H9 (cell line): ENCODE measurements at regions not wholly inside any gene's neighbourhood (a gene's known extent, or its start where the extent isn't known, plus 50 kb on each side); places are given as distances from the start of the nearest gene placed in this dataset.

Experiments
- DNase-seq: peaks from one replicate; pipeline ENCODE4 v3.0.0-alpha.2; 2017
- H2AFZ ChIP-seq: one replicate; pipeline ENCODE4 v1.6.1; 2013; ENCODE audit warnings: mild to moderate bottlenecking, low read length, control low read depth, moderate library complexity
- H2AK5ac ChIP-seq: 2 replicates; pipeline ENCODE4 v1.6.1; 2013; ENCODE audit warnings: low read length, control low read depth, mixed read lengths; ENCODE audit not compliant: insufficient read length
- H2BK120ac ChIP-seq: one replicate; pipeline ENCODE4 v1.6.1; 2013; ENCODE audit warnings: low read depth, mild to moderate bottlenecking, low read length, control low read depth, inconsistent platforms; ENCODE audit not compliant: poor library complexity, severe bottlenecking
- H2BK12ac ChIP-seq: 2 replicates; pipeline ENCODE4 v1.6.1; 2013; ENCODE audit warnings: low read length, control low read depth, mixed read lengths, low read depth; ENCODE audit not compliant: insufficient read length
- H2BK15ac ChIP-seq: 2 replicates; pipeline ENCODE4 v1.6.1; 2013; ENCODE audit warnings: low read depth, low read length, control low read depth
- H2BK20ac ChIP-seq: one replicate; pipeline ENCODE4 v1.6.1; 2013; ENCODE audit warnings: low read depth, mild to moderate bottlenecking, low read length, control low read depth, inconsistent platforms; ENCODE audit not compliant: poor library complexity, severe bottlenecking
- H2BK5ac ChIP-seq: 2 replicates; pipeline ENCODE4 v1.6.1; 2013; ENCODE audit warnings: low read length, control low read depth, mixed read lengths; ENCODE audit not compliant: insufficient read length
- H3K14ac ChIP-seq: 2 replicates; pipeline ENCODE4 v1.6.1; 2013; ENCODE audit warnings: low read length, control low read depth; ENCODE audit not compliant: insufficient read depth
- H3K18ac ChIP-seq: 2 replicates; pipeline ENCODE4 v1.6.1; 2013; ENCODE audit warnings: low read depth, mild to moderate bottlenecking, mixed read lengths, low read length, control low read depth; ENCODE audit not compliant: insufficient read length
- H3K23ac ChIP-seq: 2 replicates; pipeline ENCODE4 v1.6.1; 2013; ENCODE audit warnings: low read length, control low read depth, mixed read lengths, low read depth; ENCODE audit not compliant: insufficient read length
- H3K23me2 ChIP-seq: 2 replicates; pipeline ENCODE4 v1.6.1; 2013; ENCODE audit warnings: low read depth, mild to moderate bottlenecking, mixed read lengths, low read length, control low read depth; ENCODE audit not compliant: insufficient read length, poor library complexity, severe bottlenecking
- H3K27ac ChIP-seq: 2 replicates; pipeline ENCODE4 v1.5.1; 2013; ENCODE audit warnings: low read length, control low read depth, mixed read lengths, low read depth; ENCODE audit not compliant: insufficient read length
- H3K27me3 ChIP-seq: 2 replicates; pipeline ENCODE4 v1.6.1; 2013; ENCODE audit warnings: low read length, control low read depth, inconsistent platforms; ENCODE audit not compliant: insufficient read depth
- H3K4ac ChIP-seq: 2 replicates; pipeline ENCODE4 v1.6.1; 2013; ENCODE audit warnings: low read depth, mild to moderate bottlenecking, control low read depth, inconsistent platforms, low read length, moderate library complexity
- H3K4me1 ChIP-seq: 2 replicates; pipeline ENCODE4 v1.6.1; 2013; ENCODE audit warnings: low read length, control low read depth, inconsistent platforms; ENCODE audit not compliant: insufficient read depth
- H3K4me2 ChIP-seq: 2 replicates; pipeline ENCODE4 v1.6.1; 2013; ENCODE audit warnings: low read length, control low read depth, mixed read lengths; ENCODE audit not compliant: insufficient read length, insufficient read depth
- H3K56ac ChIP-seq: 2 replicates; pipeline ENCODE4 v1.6.1; 2013; ENCODE audit warnings: low read depth, mild to moderate bottlenecking, mixed read lengths, low read length, control low read depth; ENCODE audit not compliant: insufficient read length
- H3K79me1 ChIP-seq: 2 replicates; pipeline ENCODE4 v1.6.1; 2013; ENCODE audit warnings: low read depth, mild to moderate bottlenecking, moderate library complexity, low read length, control low read depth, inconsistent platforms; ENCODE audit not compliant: insufficient read depth, poor library complexity, severe bottlenecking
- H3K79me2 ChIP-seq: 2 replicates; pipeline ENCODE4 v1.6.1; 2013; ENCODE audit warnings: low read length, control low read depth, inconsistent platforms; ENCODE audit not compliant: insufficient read depth
- H3K9ac ChIP-seq: 2 replicates; pipeline ENCODE4 v1.6.1; 2013; ENCODE audit warnings: low read length, control low read depth, mixed read lengths; ENCODE audit not compliant: insufficient read length; ENCODE audit errors: extremely low read depth
- H3K9me3 ChIP-seq: one replicate; pipeline ENCODE4 v1.6.1; 2013; ENCODE audit warnings: low read depth, low read length, inconsistent platforms; ENCODE audit not compliant: control insufficient read depth
- H3T11ph ChIP-seq: one replicate; pipeline ENCODE4 v1.6.1; 2013; ENCODE audit warnings: mild to moderate bottlenecking, low read length, control low read depth, inconsistent platforms
- H4K20me1 ChIP-seq: one replicate; pipeline ENCODE4 v1.6.1; 2013; ENCODE audit not compliant: control insufficient read depth, insufficient read length, insufficient read depth
- H4K5ac ChIP-seq: 2 replicates; pipeline ENCODE4 v1.6.1; 2013; ENCODE audit warnings: low read depth, mild to moderate bottlenecking, mixed read lengths, low read length, control low read depth; ENCODE audit not compliant: insufficient read length
- H4K8ac ChIP-seq: replicated peaks from 2 replicates; pipeline ENCODE4 v1.6.1; 2013; ENCODE audit warnings: low read length, control low read depth, mixed read lengths, low read depth; ENCODE audit not compliant: insufficient read length
- H4K91ac ChIP-seq: 2 replicates; pipeline ENCODE4 v1.6.1; 2013; ENCODE audit warnings: low read depth, mild to moderate bottlenecking, moderate library complexity, mixed read lengths, low read length, control low read depth; ENCODE audit not compliant: insufficient read length
- H3K27ac Mint-ChIP-seq, 3 experiments: 2 replicates in 2 of 3; 3 replicates in 1 of 3; pipeline ENCODE4 v1.8.0; 2020 to 2021; ENCODE audit warnings: mixed read lengths in 3 of 3, mild to moderate bottlenecking in 1 of 3, moderate library complexity in 1 of 3
- H3K27me3 Mint-ChIP-seq: 2 replicates; pipeline ENCODE4 v1.8.0; 2021; ENCODE audit warnings: low read depth, mild to moderate bottlenecking, moderate library complexity, mixed read lengths
- H3K36me3 Mint-ChIP-seq, 3 experiments: 2 replicates in 2 of 3; 3 replicates in 1 of 3; pipeline ENCODE4 v1.8.0; 2020 to 2021; ENCODE audit warnings: low read depth in 3 of 3, mixed read lengths in 3 of 3; ENCODE audit not compliant: insufficient read depth in 1 of 3
- H3K4me1 Mint-ChIP-seq, 2 experiments: 2 replicates each; pipeline ENCODE4 v1.8.0; 2020; ENCODE audit warnings: mixed read lengths in 2 of 2
- H3K4me3 Mint-ChIP-seq, 2 experiments: 2 replicates in 1 of 2; 3 replicates in 1 of 2; pipeline ENCODE4 v1.8.0; 2020 to 2021; ENCODE audit warnings: mild to moderate bottlenecking in 2 of 2, mixed read lengths in 2 of 2, moderate library complexity in 1 of 2
- H3K9me3 Mint-ChIP-seq, 2 experiments: 2 replicates in 1 of 2; 3 replicates in 1 of 2; pipeline ENCODE4 v1.8.0; 2020; ENCODE audit warnings: mild to moderate bottlenecking in 2 of 2, mixed read lengths in 2 of 2, moderate library complexity in 1 of 2
- WGBS: extraction: QIAGEN DNeasy Blood & Tissue Kit; methylation state at CpG from one replicate; pipeline ENCODE4 v1.1.7; 2013; ENCODE audit warnings: missing lambda C conversion rate, low lambda C conversion rate, mixed read lengths; ENCODE audit not compliant: insufficient read length; ENCODE audit errors: extremely low coverage; 5-methylcytosine and 5-hydroxymethylcytosine counted together
- TF ChIP-seq, protein P1 (sequence below): fragments of 200-600 bp; sonication (generic); conservative IDR thresholded peaks from 3 replicates; pipeline ENCODE4 v1.8.0; 2021; ENCODE audit warnings: antibody characterized with exemption, mild to moderate bottlenecking

DNA sequence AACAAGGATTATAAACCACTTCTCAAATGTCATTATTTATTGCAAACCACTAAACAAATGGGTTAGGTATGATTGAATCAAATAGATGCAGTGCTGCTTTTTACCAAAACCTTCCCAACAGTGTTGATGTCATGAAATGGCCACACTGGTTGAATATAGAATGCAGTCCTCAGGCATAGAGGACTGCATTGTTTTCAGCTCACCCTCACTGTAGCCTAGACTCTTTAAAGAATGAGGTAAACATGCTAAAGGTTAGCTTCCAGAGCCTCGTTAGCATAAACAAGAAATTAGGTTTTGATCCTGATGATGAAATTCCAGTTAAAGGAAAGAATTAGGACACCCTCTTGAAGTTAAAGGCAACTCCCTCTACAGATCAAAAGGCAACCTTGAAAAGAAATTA lies 224.3 kb downstream of the ALDH8A1 start:
- no peaks in the 10 kb centered on the region for H3K79me1 ChIP-seq
- H4K91ac ChIP-seq, result no peak overlapping the region
- H3K23ac ChIP-seq, result no peak overlapping the region
- no peak overlapping the region for H3K18ac ChIP-seq
- no peak overlapping the region for H3T11ph ChIP-seq
- H3K4me3 Mint-ChIP-seq, result no peak overlapping the region
- H2BK120ac ChIP-seq, result no peak overlapping the region
- DNase-seq, result no peak
- no peak overlapping the region for H2BK5ac ChIP-seq
- no peaks in the 10 kb centered on the region for H3K27me3 ChIP-seq
- H3K4me1 Mint-ChIP-seq, result peaks cover 12 to 13% of the 10 kb centered on the region in 2 experiments
- no peak overlapping the region for H2BK20ac ChIP-seq
- no peak overlapping the region for H3K4me2 ChIP-seq
- H3K9me3 Mint-ChIP-seq, result no peaks in the 10 kb centered on the region
- no peaks in the 10 kb centered on the region for H3K9me3 ChIP-seq
- H3K27me3 Mint-ChIP-seq, result no peaks in the 10 kb centered on the region
- no peak overlapping the region for H3K56ac ChIP-seq
- H3K27ac ChIP-seq, result no peak overlapping the region
- no peak overlapping the region for H4K5ac ChIP-seq
- no peaks in the 10 kb centered on the region for H3K79me2 ChIP-seq
- H2BK15ac ChIP-seq, result no peak overlapping the region
- no peak overlapping the region for H3K9ac ChIP-seq
- no peaks in the 10 kb centered on the region for H4K20me1 ChIP-seq
- TF ChIP-seq, protein P1, sequence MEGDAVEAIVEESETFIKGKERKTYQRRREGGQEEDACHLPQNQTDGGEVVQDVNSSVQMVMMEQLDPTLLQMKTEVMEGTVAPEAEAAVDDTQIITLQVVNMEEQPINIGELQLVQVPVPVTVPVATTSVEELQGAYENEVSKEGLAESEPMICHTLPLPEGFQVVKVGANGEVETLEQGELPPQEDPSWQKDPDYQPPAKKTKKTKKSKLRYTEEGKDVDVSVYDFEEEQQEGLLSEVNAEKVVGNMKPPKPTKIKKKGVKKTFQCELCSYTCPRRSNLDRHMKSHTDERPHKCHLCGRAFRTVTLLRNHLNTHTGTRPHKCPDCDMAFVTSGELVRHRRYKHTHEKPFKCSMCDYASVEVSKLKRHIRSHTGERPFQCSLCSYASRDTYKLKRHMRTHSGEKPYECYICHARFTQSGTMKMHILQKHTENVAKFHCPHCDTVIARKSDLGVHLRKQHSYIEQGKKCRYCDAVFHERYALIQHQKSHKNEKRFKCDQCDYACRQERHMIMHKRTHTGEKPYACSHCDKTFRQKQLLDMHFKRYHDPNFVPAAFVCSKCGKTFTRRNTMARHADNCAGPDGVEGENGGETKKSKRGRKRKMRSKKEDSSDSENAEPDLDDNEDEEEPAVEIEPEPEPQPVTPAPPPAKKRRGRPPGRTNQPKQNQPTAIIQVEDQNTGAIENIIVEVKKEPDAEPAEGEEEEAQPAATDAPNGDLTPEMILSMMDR, result no peak
- H3K27ac Mint-ChIP-seq, result no peak overlapping the region
- H3K14ac ChIP-seq, result no peak overlapping the region
- no CpG with 5 or more reads among the region's 1 CpG for WGBS
- H2AK5ac ChIP-seq, result no peak overlapping the region
- H3K36me3 Mint-ChIP-seq, result no peaks in the 10 kb centered on the region
- no peak overlapping the region for H3K4ac ChIP-seq
- H2AFZ ChIP-seq, result no peak overlapping the region
- no peak overlapping the region for H4K8ac ChIP-seq
- 0 out of 2 replicates have a peak, but pooled peaks cover 3% of the 10 kb centered on the region for H3K4me1 ChIP-seq
- no peaks in the 10 kb centered on the region for H3K23me2 ChIP-seq
- H2BK12ac ChIP-seq, result no peak overlapping the region
